SKM-1 treated with dmso at 0.1 percent for 144 hours (cell line): ENCODE measurements at regions not wholly inside any gene's neighbourhood (a gene's known extent, or its start where the extent isn't known, plus 50 kb on each side); places are given as distances from the start of the nearest gene placed in this dataset.

Experiments
- DNase-seq: peaks from one replicate; lab custom pipeline; 2025; ENCODE audit not compliant: unreplicated experiment; lab: John Stamatoyannopoulos, UW

DNA sequence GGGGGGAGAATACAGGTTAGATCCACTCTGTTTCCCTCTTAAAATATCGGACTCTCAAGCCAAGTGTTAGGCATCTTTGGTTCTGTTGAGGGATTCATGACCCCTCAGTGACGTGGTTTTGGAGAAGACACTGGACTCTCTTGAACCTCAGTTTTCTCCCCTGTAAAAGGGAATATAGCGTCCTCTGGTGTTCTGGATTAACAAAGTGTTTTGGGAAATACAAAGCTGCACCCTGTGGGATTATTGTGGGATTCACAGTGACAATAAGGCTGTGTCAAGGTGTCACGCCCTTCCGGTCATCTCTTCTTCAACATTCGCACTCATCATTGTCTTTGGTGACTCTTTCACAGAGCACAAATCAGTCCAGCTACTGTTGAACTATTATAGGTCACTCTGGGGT lies 139.0 kb downstream of the IRX1 start:
- no peak for DNase-seq

GRCh38 chr5:3736466-3736865 lies 140.8 kb downstream of the IRX1 start:
- no peak for DNase-seq

GRCh38 chr5:3736926-3737325 lies 141.3 kb downstream of the IRX1 start:
- DNase-seq: no peak

- no peak for DNase-seq
These were observed 143.3 kb downstream of the IRX1 start for GRCh38 chr5:3738919-3739318.

DNA sequence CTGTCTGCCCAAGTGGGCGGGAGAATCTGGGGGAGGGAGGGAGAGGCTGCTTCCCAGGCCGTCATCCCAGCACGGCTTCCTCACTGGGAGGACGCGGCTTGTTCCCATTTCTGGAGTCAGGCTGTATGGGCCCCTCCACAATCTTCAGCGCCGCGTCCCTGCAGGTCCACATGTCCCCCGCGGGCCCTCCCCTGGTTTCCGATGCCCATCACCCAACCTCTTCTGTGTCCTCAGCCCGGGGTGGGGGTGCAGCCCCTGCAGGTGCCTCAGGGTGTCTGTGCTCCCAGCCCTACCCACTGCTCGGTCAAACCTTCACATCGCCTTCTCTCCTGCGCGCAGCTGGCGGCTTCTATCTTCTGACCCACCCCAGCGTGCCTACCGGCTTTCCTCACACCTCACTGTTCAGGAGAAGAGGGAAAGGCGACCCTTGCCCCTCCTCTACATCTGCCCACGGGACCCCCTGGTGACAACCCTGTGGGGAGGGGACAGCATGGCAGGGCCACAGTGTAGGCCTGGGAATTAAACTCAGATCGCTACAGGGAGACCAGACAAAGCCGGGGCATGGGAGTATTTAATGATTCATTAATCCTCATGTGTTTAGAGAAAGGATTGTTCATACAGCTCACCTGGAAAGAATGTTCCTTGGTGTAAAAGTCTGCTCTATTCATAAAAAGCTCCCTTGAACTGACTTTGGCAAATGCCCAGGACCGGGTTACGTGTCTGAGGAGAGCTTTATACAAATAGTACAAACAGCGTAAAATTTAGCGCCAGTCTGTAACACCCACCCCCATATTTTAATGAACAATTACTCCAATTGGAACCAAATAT lies 145.1 kb downstream of the IRX1 start:
- DNase-seq: no peak

- DNase-seq: no peak
These were observed 145.7 kb downstream of the IRX1 start for GRCh38 chr5:3741374-3741770.

GRCh38 chr5:3742750-3743149 lies 147.1 kb downstream of the IRX1 start:
- no peak for DNase-seq

GRCh38 chr5:3751846-3752245 lies 156.2 kb downstream of the IRX1 start:
- DNase-seq: no peak

DNA sequence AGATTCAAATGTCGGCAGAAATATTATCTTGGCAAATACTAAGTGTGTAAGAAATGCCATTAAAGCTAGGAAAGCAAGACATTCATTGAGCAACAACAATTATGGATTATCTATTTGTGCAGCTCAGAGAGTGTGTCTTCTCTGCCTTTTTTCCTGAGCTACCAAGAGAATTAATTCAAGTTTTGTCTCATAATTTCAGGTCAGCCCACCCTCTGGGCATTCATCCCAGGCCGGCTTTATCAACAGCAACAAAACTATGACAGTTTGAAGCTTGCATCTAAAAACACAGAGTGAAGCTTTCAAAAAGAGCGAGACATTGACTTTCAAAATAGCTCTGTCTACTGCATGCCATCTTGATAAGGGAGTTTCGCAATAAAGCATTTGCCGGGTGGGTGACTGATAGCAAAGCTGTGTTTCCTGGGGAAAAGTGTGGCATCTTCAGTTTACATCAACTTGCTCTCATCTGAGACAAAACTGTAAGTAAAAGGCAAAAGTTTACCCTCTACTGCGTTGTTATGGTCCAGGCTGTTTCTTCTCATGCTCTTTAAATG lies 182.4 kb downstream of the IRX1 start:
- DNase-seq: no peak

DNA sequence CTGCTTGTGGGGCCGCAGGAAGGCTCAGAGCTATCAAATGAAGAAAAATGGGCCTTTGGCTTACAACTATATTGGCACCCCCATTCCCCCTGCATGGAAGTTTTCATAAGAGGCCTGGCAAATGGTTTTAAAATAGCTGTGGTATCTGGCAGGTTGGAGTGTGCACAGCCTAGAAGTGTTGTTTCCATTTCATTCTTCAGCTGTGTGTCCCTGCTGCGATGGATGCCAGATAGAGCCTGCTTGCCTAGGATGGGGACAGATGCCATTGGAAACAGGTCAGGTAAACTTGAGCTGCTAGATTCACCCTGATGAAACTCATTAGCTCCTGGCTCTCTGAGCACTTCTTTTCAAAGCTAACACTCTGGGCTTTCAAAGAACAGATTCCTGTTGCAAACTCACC lies 183.3 kb downstream of the IRX1 start:
- no peak for DNase-seq

- DNase-seq: no peak
These were observed 184.6 kb downstream of the IRX1 start for GRCh38 chr5:3780278-3780677.

DNA sequence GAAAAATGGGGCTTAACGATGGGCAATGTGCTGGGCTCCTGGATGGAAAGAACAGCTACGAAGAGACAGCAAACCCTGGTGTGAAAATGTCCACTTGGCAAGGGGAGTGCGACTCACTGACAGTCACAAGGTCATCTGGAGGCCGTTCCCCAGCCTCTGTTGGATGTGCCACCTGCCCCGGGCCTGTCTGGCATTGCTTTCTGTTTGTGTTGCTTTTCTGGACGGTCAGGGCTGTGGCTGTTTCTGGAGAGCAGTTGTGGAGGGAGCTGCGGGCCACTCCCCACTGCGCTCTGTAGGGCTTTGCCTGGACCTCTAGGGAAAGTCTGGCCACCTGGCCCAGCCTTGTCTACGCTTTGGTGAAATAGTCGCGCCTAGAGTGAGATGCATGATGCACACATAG lies 185.3 kb downstream of the IRX1 start:
- no peak for DNase-seq

GRCh38 chr5:3784854-3785253 lies 189.2 kb downstream of the IRX1 start:
- no peak for DNase-seq

- DNase-seq: no peak
These were observed 190.5 kb downstream of the IRX1 start for GRCh38 chr5:3786165-3786564.

GRCh38 chr5:3786891-3787430 lies 191.3 kb downstream of the IRX1 start:
- no peak for DNase-seq

DNA sequence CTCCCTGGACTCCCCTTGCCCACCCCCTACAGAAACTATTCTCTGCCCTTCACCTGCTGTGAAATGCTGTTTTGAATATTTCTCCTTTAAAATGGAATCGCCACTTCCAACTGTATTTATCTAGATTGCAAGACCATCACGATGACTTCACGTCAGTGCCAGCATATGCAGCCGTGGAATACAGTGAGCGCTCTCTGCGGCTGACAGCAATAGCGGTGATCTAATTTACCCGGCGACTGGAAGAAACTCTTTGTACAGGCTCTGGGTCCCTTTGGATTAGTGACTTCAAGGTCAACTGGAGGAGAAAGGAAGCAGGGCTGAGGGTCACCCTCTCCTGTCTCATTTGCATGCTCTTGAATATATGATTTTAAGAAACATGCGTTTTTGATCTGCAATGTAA lies 192.0 kb downstream of the IRX1 start:
- no peak for DNase-seq

GRCh38 chr5:3789519-3790193 lies 194.0 kb downstream of the IRX1 start:
- DNase-seq: no peak

DNA sequence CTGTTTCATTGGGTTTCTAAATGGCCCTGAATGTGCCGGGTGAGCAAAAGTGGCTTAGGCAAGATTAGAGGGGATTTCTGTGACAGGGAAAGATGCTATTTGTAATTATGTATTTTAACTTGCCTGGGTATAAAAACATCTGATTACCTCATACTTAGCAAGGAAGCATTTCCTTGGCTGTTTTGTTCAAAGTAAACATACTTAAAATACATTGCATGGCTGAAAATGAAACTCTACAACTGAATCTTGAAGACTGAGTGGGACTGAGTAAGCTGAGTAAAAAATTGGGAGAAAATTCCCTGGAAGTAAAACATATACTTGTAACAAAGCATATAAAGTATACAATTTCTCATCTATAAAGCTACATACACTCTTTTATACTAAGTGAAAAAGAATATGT lies 197.5 kb downstream of the IRX1 start:
- DNase-seq: no peak

- DNase-seq: no peak
These were observed 199.0 kb downstream of the IRX1 start for GRCh38 chr5:3794611-3795010.

- no peak for DNase-seq
These were observed 201.1 kb downstream of the IRX1 start for GRCh38 chr5:3796736-3797135.

DNA sequence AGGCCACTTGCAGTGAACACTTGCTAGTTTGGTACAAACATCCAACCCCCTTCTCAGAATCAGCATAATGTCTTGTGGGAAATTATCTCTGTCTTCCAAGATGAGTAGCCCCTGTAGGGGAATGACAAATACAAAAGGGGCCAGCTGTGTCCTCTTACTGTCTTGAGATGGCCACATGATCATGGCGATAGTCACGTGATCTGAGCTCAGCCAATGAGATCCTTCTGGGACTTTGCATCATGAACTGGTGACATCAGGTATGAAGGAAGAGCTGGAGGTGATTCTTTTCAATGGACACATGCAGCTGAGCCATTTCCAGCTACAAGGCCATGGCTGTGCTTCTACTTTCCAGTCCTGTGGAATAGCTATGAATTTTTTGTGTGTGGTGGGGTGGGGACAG lies 206.3 kb downstream of the IRX1 start:
- no peak for DNase-seq

DNA sequence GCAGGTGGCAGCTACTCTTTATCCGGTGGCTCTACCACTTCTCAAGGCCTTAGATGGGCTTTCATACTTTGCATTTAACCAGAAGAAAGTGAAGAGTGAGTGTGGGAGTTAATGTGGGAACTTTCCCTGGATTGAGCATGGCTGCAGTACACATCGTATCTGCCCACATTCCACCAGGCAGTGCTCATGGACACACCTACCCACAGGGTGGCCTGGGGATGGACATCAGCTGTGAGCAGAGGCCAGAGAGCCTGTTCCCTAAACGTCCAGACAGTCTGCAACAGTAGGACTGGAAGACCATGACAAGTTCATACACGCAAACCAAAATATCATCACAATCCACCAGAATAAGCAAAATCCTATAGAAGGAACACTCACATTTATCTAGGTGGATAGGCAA lies 213.8 kb downstream of the IRX1 start:
- no peak for DNase-seq
